ENCODE measurements at regions not wholly inside any gene's neighbourhood (a gene's known extent, or its start where the extent isn't known, plus 50 kb on each side); places are given as distances from the start of the nearest gene placed in this dataset.

GRCh38 chr3:18808429-18808828 is 339.9 kb upstream of the KCNH8 start:
- DNase-seq (ENCODE audit: low spot score) = no peak

GRCh38 chr3:18807593-18807992 is 340.7 kb upstream of the KCNH8 start:
- no peaks in the 10 kb centered on the region for H3K27me3 ChIP-seq (ENCODE audit: insufficient read depth, poor library complexity, severe bottlenecking)
- H3K4me1 ChIP-seq (ENCODE audit: insufficient read depth, poor library complexity, severe bottlenecking) = peaks cover 14% of the 10 kb centered on the region
- TF ChIP-seq CTCF (IDR thresholded peaks at IDR 0.05; ENCODE audit: poor library complexity, severe bottlenecking) = no peak
- no peaks in the 10 kb centered on the region for H3K36me3 ChIP-seq (ENCODE audit: low read depth)
- H3K27ac ChIP-seq (ENCODE audit: poor library complexity, severe bottlenecking) = no peak overlapping the region
- ATAC-seq (ENCODE audit: low read depth) (no peak), DNase-seq (ENCODE audit: low spot score) (no peak)
- no peak overlapping the region for H3K4me3 ChIP-seq (ENCODE audit: severe bottlenecking)
- no peaks in the 10 kb centered on the region for H3K9me3 ChIP-seq (ENCODE audit: severe bottlenecking)

More at GRCh38 chr3:18808429-18808828, 339.9 kb upstream of the KCNH8 start:
- Histone ChIP-seq H3K4me1 (ENCODE audit: insufficient read depth, poor library complexity, severe bottlenecking) (peaks cover 14% of the 10 kb centered on the region), H3K4me3 (ENCODE audit: severe bottlenecking) (no peak overlapping the region), H3K27me3 (ENCODE audit: insufficient read depth, poor library complexity, severe bottlenecking) (no peaks in the 10 kb centered on the region), H3K9me3 (ENCODE audit: severe bottlenecking) (no peaks in the 10 kb centered on the region), H3K27ac (ENCODE audit: poor library complexity, severe bottlenecking) (peak overlapping the region; percentile 36), H3K36me3 (ENCODE audit: low read depth) (no peaks in the 10 kb centered on the region)
- TF ChIP-seq CTCF (IDR thresholded peaks at IDR 0.05; ENCODE audit: poor library complexity, severe bottlenecking) = no peak
- peak; percentile 61 for ATAC-seq (ENCODE audit: low read depth)

DNA sequence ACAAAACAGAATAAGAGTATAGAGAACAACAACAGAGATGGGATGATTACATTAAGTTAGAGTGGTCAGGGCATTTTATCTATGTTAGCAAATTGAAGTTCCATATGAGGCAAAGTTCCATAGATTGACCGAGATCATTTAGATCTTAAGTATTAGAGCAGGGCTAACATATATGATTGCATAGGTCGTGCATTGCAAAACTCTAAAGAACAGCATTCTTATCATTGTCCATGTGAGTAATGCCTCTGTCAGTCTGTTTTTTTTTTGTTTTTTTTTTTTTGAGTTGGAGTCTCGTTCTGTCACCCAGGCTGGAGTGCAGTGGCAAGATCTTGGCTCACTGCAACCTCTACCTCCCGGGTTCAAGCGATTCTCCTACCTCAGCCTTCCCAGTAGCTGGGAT is 341.7 kb upstream of the KCNH8 start:
- no peak overlapping the region for H3K4me3 ChIP-seq (ENCODE audit: severe bottlenecking)
- H3K4me1 ChIP-seq (ENCODE audit: insufficient read depth, poor library complexity, severe bottlenecking) = peaks cover 14% of the 10 kb centered on the region
- H3K27ac ChIP-seq (ENCODE audit: poor library complexity, severe bottlenecking) = no peak overlapping the region
- no peaks in the 10 kb centered on the region for H3K9me3 ChIP-seq (ENCODE audit: severe bottlenecking)
- TF ChIP-seq CTCF (IDR thresholded peaks at IDR 0.05; ENCODE audit: poor library complexity, severe bottlenecking) = no peak
- DNase-seq (ENCODE audit: low spot score) (no peak), ATAC-seq (ENCODE audit: low read depth) (peak; percentile 60)
- H3K36me3 ChIP-seq (ENCODE audit: low read depth) = no peaks in the 10 kb centered on the region
- no peaks in the 10 kb centered on the region for H3K27me3 ChIP-seq (ENCODE audit: insufficient read depth, poor library complexity, severe bottlenecking)

- Histone ChIP-seq H3K4me1 (ENCODE audit: insufficient read depth, poor library complexity, severe bottlenecking) (no peaks in the 10 kb centered on the region), H3K36me3 (ENCODE audit: low read depth) (no peaks in the 10 kb centered on the region), H3K27ac (ENCODE audit: poor library complexity, severe bottlenecking) (no peak overlapping the region), H3K9me3 (ENCODE audit: severe bottlenecking) (no peaks in the 10 kb centered on the region), H3K4me3 (ENCODE audit: severe bottlenecking) (no peak overlapping the region), H3K27me3 (ENCODE audit: insufficient read depth, poor library complexity, severe bottlenecking) (no peaks in the 10 kb centered on the region)
- no peak for ATAC-seq (ENCODE audit: low read depth)
- no peak for DNase-seq (ENCODE audit: low spot score)
- TF ChIP-seq CTCF (IDR thresholded peaks at IDR 0.05; ENCODE audit: poor library complexity, severe bottlenecking) = no peak
Observed at GRCh38 chr3:18797378-18797777, 350.9 kb upstream of the KCNH8 start.

DNA sequence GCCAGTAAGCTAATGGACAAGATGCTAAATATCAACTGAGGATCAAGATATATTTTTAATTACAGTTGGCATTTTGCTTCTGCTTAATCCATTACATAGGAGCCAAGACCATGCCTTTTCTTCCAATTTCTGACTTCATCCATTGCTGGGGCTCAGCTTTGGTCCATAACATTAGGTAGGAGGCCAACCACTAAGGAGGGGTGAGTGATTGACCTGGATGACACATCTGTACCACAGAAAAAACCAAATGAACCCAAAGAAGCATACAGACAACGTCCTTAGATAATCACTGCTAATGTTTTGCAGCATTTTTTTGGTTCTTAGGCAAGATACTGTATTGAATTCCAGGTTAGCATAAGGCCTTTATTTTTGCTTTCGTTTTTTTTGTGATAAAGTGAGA is 353.2 kb upstream of the KCNH8 start:
- H3K27ac ChIP-seq (ENCODE audit: poor library complexity, severe bottlenecking) = no peak overlapping the region
- ATAC-seq (ENCODE audit: low read depth) (no peak), DNase-seq (ENCODE audit: low spot score) (no peak)
- H3K4me3 ChIP-seq (ENCODE audit: severe bottlenecking) = no peak overlapping the region
- no peaks in the 10 kb centered on the region for H3K36me3 ChIP-seq (ENCODE audit: low read depth)
- H3K27me3 ChIP-seq (ENCODE audit: insufficient read depth, poor library complexity, severe bottlenecking) = no peaks in the 10 kb centered on the region
- no peaks in the 10 kb centered on the region for H3K9me3 ChIP-seq (ENCODE audit: severe bottlenecking)
- no peak for TF ChIP-seq CTCF (IDR thresholded peaks at IDR 0.05; ENCODE audit: poor library complexity, severe bottlenecking)
- H3K4me1 ChIP-seq (ENCODE audit: insufficient read depth, poor library complexity, severe bottlenecking) = no peaks in the 10 kb centered on the region

All from RWPE2 (cell line).